ENCODE measurements at regions not wholly inside any gene's neighbourhood (a gene's known extent, or its start where the extent isn't known, plus 50 kb on each side); places are given as distances from the start of the nearest gene placed in this dataset.

GRCh38 chr9:80156262-80156661, 584.5 kb downstream of the TLE4 start:
- no peak overlapping the region for H3K4me3 ChIP-seq (ENCODE audit: low read depth, low read length)
- DNase-seq (ENCODE audit: low read depth): no peak

GRCh38 chr9:80147866-80148265, 576.1 kb downstream of the TLE4 start:
- H3K4me3 ChIP-seq (ENCODE audit: low read depth, low read length): no peak overlapping the region
- no peak for DNase-seq (ENCODE audit: low read depth)

- H3K4me3 ChIP-seq (ENCODE audit: low read depth, low read length): no peak overlapping the region
- DNase-seq (ENCODE audit: low read depth): no peak
These were observed 574.7 kb downstream of the TLE4 start for GRCh38 chr9:80146466-80146865.

GRCh38 chr9:80144856-80145255, 573.1 kb downstream of the TLE4 start:
- DNase-seq (ENCODE audit: low read depth): no peak

DNA sequence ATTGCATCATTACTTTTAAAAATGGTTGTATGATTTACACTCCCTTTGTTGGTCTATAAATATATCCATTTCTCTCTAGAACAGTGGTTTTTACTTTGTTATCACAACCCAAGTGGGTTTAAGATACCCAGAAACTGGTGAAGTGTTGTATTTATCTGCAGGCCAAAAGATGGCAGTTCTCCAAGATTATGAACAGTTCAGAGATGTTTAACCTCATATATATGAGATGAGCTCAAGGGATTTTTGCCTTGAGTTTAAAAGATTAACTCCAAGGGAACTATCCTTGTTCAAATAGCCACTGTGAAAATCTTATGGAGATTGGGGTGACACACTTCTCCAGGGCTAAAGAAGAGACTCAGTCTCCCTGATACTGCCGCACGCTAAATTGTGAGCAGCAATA, 572.6 kb downstream of the TLE4 start:
- no peak for DNase-seq (ENCODE audit: low read depth)

More at GRCh38 chr9:80144856-80145255, 573.1 kb downstream of the TLE4 start:
- no peak overlapping the region for H3K4me3 ChIP-seq (ENCODE audit: low read depth, low read length)

GRCh38 chr9:80143899-80144298, 572.1 kb downstream of the TLE4 start:
- H3K4me3 ChIP-seq (ENCODE audit: low read depth, low read length): no peak overlapping the region
- no peak for DNase-seq (ENCODE audit: low read depth)

More for the DNA sequence above, 572.6 kb downstream of the TLE4 start:
- H3K4me3 ChIP-seq (ENCODE audit: low read depth, low read length): no peak overlapping the region

DNA sequence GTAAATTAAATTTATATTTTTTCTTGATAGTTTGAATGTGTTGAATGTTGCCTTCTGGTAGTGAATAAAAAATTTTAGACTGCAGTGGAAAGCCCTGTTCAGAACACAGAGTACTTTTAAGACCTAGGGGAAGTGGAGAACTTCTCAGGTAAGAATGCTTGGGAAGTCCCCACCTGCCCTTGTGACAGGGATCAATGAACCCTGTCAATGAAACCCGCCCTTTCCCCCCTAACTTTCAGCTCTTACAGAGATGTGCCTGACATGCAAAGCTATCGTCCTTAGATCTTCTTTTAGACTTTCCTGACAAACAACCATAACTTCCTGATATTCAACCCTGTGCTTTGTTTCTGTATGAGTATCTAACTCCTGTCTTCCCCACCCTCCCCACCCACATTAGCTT, 562.7 kb downstream of the TLE4 start:
- no peak overlapping the region for H3K4me3 ChIP-seq (ENCODE audit: low read depth, low read length)
- DNase-seq (ENCODE audit: low read depth): no peak

GRCh38 chr9:80131627-80132026, 559.9 kb downstream of the TLE4 start:
- DNase-seq (ENCODE audit: low read depth): no peak

GRCh38 chr9:80127920-80128319, 556.2 kb downstream of the TLE4 start:
- no peak for DNase-seq (ENCODE audit: low read depth)
- no peak overlapping the region for H3K4me3 ChIP-seq (ENCODE audit: low read depth, low read length)

More at GRCh38 chr9:80131627-80132026, 559.9 kb downstream of the TLE4 start:
- H3K4me3 ChIP-seq (ENCODE audit: low read depth, low read length): no peak overlapping the region

DNA sequence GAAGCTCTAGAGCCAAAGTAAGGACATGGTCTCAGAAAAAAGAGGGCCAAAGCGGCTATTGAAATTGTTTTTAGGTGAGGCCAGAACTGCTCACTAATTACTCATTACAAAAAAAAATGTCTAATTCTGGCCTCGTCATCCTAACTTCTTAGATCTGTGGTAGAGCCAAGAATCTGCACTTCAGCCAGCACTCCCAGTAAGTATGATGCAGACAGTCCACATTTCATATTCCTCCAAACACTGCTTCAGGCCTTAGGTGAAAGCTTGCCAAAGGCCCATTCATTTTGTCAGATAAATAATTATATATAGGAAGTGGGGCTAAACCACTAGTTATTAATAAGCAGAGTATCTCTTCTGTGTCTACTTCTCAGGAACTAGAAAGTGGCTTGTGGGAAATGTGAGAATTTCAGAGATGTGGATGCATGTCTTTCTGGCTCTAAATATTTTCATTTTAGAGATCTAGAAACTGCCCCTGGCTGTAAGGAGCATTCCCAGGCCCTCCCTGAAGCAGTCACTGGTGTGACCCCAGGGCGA, 554.0 kb downstream of the TLE4 start:
- no peak for DNase-seq (ENCODE audit: low read depth)
- no peak overlapping the region for H3K4me3 ChIP-seq (ENCODE audit: low read depth, low read length)

DNA sequence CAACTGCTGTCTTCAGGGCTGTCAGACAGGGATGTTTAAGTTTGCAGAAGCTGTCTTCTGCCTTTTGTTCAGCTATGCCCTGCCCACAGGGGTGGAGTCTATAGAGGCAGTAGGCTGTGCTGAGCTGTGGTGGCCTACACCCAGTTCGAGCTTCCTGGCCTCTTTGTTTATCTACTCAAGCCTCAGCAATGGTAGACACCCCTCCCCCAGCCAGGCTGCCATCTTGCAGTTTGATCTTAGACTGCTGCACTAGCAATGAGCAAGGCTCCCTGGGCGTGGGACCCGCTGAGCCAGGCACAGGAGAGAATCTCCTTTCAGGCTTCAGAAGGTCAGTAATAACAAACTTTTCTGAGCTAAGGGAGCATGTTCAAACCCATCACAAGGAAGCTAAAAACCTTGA, 545.3 kb downstream of the TLE4 start:
- no peak overlapping the region for H3K4me3 ChIP-seq (ENCODE audit: low read depth, low read length)
- DNase-seq (ENCODE audit: low read depth): no peak

- DNase-seq (ENCODE audit: low read depth): no peak
- H3K4me3 ChIP-seq (ENCODE audit: low read depth, low read length): no peak overlapping the region
These were observed 542.5 kb downstream of the TLE4 start for GRCh38 chr9:80114241-80114640.

DNA sequence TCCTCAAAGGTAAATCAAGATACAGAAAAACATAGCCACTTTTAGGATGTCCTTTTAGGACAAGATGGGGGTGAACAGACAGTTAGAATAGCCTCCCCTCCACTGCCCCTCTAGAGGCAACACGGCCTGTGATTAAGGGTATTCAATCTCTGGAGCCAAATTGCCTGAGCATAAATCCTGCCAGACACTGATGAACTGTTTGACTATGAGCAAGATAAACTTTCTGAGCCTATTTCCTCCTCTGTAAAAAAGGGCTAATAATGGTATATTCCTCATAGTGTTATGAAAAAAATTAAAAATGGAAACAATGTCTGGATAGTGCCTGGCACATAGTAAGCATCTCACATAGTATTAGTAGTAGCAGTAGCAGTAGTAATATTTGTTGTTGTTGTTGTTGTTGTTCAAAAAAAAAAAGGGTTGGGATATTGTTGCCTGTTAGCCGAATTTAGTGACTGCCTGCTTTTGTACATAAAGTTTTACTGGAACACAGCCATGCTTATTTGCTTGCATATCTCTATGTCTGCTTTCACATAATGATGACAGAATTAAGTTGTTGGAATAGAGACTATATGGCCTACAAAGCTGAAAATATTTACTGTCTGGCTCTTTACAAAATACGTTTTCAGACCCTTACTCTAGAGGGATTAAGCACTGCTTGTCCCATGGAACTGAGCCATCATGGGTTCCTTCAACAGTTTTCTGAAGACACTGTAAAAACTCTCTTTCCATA, 536.3 kb downstream of the TLE4 start:
- H3K4me3 ChIP-seq (ENCODE audit: low read depth, low read length): no peak overlapping the region
- DNase-seq (ENCODE audit: low read depth): no peak

GRCh38 chr9:80097476-80097875, 525.7 kb downstream of the TLE4 start:
- DNase-seq (ENCODE audit: low read depth): no peak
- H3K4me3 ChIP-seq (ENCODE audit: low read depth, low read length): no peak overlapping the region

DNA sequence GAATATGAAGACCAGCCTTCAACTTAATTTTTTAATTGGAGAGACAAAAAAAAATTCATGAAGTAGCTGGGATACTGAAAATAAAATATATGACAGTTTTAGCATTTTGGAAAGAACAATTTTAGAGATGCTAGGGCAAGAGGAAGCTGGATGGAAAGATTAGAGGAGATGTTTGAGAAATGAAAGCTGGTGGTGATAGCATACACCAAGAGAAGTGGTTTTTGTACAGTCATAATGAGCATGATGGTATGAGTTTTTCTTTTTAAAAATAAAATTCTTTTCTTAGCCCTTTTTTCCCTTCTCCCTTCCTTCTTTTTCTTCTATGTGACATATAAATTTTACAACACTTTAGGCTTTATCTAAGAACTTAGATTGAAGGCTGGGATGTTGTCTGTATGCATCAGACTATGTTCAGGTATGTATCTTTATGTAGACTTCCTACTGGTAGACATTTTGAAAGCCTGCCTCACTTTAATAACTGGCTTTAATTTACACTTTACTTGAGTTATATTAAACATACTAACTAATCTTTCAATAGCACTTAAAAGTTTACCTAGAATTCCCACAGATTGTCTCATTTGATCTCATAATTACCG, 522.5 kb downstream of the TLE4 start:
- no peak overlapping the region for H3K4me3 ChIP-seq (ENCODE audit: low read depth, low read length)

DNA sequence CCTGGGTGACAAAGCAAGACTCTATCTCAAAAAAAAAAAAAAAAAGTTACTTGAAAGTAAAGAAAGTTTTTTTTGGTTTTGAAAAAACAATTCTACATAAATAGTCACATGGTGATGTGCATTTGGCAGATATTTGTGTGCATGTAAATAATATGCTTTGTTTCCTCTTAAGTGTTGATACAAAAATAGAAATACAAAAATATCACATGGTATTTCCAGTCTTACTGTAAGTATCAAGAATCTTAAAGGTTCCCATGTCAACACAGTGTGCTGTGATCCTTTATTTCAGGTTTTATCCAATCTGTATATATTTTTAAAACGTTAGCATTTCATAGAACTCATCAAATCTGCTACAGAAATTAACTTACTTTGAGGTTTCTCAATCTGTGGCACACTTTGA, 521.9 kb downstream of the TLE4 start:
- DNase-seq (ENCODE audit: low read depth): no peak
- H3K4me3 ChIP-seq (ENCODE audit: low read depth, low read length): no peak overlapping the region

More for the DNA sequence above, 522.5 kb downstream of the TLE4 start:
- DNase-seq (ENCODE audit: low read depth): no peak

DNA sequence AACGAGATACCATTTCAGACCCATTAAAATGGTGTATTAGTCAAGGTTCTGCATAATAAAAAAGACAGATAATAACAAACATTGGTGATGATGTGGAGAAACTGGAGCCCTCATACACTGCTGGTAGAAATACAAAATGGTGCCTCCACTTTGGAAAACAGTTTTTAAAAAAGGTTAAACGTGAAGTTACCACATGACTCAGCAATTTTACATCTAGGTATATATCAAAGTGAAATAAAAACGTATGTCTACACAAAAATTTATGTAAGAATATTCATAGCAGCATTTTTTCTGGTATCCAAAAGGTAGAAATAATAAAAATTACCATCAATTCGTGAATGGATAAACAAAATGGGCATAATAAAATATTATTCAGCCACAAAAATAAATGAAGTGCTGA, 519.8 kb downstream of the TLE4 start:
- no peak overlapping the region for H3K4me3 ChIP-seq (ENCODE audit: low read depth, low read length)
- no peak for DNase-seq (ENCODE audit: low read depth)

DNA sequence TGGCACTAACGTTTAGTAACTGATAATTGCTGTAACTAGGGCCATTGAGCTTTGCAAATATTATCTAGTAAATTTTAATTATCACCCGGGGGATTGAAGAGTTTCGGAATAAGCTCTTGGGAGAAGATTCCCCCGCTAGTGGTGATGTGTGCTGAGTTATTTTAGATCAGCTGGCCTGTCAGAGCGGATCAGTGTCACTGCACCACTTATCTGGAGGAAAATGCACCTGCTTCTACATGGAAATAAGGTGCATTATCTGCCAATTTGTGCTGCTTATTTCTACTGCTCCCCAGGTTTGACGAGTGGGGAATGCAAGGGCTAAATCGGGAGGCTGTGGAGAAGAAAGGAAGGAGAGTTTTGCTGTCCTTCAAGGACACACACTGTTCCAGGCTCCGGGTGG, 518.6 kb downstream of the TLE4 start:
- H3K4me3 ChIP-seq (ENCODE audit: low read depth, low read length): no peak overlapping the region
- DNase-seq (ENCODE audit: low read depth): no peak

DNA sequence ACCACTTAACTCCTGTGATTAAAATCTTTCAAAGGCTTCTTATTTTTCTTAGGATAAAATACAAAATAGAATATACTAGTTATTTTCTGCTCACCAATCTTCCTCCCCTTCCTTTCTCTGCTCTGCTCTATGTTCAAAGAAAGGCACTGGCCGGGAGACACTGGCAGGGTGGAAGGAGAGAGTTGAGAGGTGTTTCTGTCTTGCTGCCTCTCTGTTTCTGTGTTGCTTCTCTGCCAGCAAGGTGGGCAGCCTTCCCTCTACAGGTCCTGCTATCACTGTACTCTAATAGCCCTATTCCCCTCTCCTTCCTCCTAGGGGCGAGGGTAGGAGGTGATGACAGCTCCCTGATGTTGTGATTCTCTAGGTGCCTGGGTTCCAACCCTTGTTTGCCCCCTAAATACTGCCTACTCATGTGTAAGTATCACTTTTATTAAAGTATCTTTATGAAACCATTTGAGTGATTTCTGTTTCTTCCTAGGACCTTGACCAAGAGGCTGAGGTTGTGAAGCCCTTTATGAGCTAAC, 515.1 kb downstream of the TLE4 start:
- H3K4me3 ChIP-seq (ENCODE audit: low read depth, low read length): no peak overlapping the region
- no peak for DNase-seq (ENCODE audit: low read depth)

- DNase-seq (ENCODE audit: low read depth): no peak
- no peak overlapping the region for H3K4me3 ChIP-seq (ENCODE audit: low read depth, low read length)
These were observed 514.6 kb downstream of the TLE4 start for GRCh38 chr9:80086386-80086785.

GRCh38 chr9:80085668-80086067, 513.9 kb downstream of the TLE4 start:
- no peak for DNase-seq (ENCODE audit: low read depth)

More at GRCh38 chr9:80085668-80086067, 513.9 kb downstream of the TLE4 start:
- H3K4me3 ChIP-seq (ENCODE audit: low read depth, low read length): no peak overlapping the region

All from skeletal muscle cell (primary cell).